Neural cell (in vitro differentiated cells): ENCODE measurements at regions not wholly inside any gene's neighbourhood (a gene's known extent, or its start where the extent isn't known, plus 50 kb on each side); places are given as distances from the start of the nearest gene placed in this dataset.
"Not testable (repeated sequence)": the region's sequence is repeated elsewhere in the genome, so short reads cannot be mapped to it uniquely, and the experiment has no call there.

ENCODE experiments used
- EP300 ChIP-seq: fragments of 450-650 bp; conservative IDR thresholded peaks from 2 replicates; pipeline ENCODE4 v1.6.1; 2014; ENCODE audit warnings: antibody characterized with exemption, mild to moderate bottlenecking, moderate library complexity; ENCODE audit not compliant: poor library complexity, severe bottlenecking
- EZH2 ChIP-seq: fragments of 200-600, 300-800 bp; shearing (Covaris generic), sonication (generic); IDR thresholded peaks from 2 replicates; pipeline ENCODE4 v1.6.1; 2014; ENCODE audit warnings: antibody characterized with exemption, low read length, borderline replicate concordance, mild to moderate bottlenecking; ENCODE audit not compliant: insufficient read depth, poor library complexity, severe bottlenecking
- MXI1 ChIP-seq: fragments of 450-650 bp; conservative IDR thresholded peaks from 2 replicates; pipeline ENCODE4 v1.6.1; 2014; ENCODE audit warnings: antibody characterized with exemption, mild to moderate bottlenecking; ENCODE audit not compliant: poor library complexity, severe bottlenecking
- POLR2AphosphoS5 ChIP-seq: IDR thresholded peaks from 2 replicates; pipeline ENCODE4 v1.6.1; 2012
- RAD21 ChIP-seq: fragments of 450-650 bp; conservative IDR thresholded peaks from 2 replicates; pipeline ENCODE4 v1.6.1; 2014; ENCODE audit warnings: antibody characterized with exemption, mild to moderate bottlenecking, moderate library complexity
- REST ChIP-seq: IDR thresholded peaks from 2 replicates; pipeline ENCODE4 v1.6.1; 2012; ENCODE audit warnings: borderline replicate concordance
- SMC3 ChIP-seq: fragments of 450-650 bp; conservative IDR thresholded peaks from 2 replicates; pipeline ENCODE4 v1.6.1; 2014; ENCODE audit warnings: antibody characterized with exemption, mild to moderate bottlenecking, moderate library complexity; ENCODE audit not compliant: poor library complexity
- TAF1 ChIP-seq: IDR thresholded peaks from 2 replicates; pipeline ENCODE4 v1.6.1; 2012; ENCODE audit warnings: low read depth
- TF ChIP-seq, protein P1 (sequence below): fragments of 450-650 bp; IDR thresholded peaks from 2 replicates; pipeline ENCODE4 v1.5.1; 2014; ENCODE audit warnings: antibody characterized with exemption, mild to moderate bottlenecking, moderate library complexity; ENCODE audit not compliant: poor library complexity, severe bottlenecking

DNA sequence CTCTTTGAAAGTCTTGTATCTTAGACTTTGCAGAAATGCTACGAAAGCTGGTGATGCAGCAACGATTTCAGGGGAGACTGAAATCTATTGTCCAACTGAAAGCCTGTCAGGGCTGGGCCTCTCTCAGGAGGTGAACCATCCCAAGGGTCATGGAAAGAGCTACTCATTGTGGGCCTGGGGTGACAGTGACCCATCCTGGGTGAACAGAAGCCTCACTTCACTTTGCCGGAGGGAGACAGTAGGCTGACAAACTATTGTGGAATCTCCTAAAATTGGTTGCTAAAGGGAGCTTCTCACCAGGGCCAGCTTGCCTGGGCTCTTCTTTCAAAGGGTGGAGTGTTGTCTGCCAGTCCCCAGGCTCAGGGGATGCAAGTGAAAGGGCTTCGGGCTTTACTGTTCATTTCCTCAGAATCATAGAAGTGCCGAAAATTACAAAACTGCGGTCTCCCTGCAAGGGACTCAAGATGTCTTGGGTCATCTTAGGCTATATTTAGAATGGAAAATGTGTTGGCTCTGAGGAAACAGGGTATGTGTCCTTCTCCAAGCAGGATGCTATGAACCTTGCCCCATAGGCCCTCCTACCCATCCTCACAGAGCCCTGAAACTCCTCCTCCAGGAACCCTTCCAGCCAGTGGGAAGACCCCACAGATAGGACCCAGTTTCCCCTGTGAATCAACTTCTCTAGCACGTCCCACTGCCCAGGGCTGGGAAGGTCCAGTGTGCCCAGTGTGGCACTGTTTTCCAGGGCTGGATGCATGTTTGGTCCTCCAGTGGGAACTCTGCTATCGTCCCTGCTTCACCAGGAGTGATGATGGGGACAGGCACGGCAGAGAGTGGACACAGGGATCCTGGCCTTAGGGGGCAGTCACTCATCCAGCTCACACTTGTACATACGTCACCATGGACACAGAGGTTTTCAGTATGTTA is 173.4 kb upstream of the PLGLB2 start:
- TF ChIP-seq, protein P1, sequence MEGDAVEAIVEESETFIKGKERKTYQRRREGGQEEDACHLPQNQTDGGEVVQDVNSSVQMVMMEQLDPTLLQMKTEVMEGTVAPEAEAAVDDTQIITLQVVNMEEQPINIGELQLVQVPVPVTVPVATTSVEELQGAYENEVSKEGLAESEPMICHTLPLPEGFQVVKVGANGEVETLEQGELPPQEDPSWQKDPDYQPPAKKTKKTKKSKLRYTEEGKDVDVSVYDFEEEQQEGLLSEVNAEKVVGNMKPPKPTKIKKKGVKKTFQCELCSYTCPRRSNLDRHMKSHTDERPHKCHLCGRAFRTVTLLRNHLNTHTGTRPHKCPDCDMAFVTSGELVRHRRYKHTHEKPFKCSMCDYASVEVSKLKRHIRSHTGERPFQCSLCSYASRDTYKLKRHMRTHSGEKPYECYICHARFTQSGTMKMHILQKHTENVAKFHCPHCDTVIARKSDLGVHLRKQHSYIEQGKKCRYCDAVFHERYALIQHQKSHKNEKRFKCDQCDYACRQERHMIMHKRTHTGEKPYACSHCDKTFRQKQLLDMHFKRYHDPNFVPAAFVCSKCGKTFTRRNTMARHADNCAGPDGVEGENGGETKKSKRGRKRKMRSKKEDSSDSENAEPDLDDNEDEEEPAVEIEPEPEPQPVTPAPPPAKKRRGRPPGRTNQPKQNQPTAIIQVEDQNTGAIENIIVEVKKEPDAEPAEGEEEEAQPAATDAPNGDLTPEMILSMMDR: not testable (repeated sequence)
- not testable (repeated sequence) for TF ChIP-seq RAD21, EZH2, POLR2AphosphoS5, EP300, TAF1, MXI1, SMC3, REST
